RWPE2 (cell line): ENCODE measurements at regions not wholly inside any gene's neighbourhood (a gene's known extent, or its start where the extent isn't known, plus 50 kb on each side); places are given as distances from the start of the nearest gene placed in this dataset.
A peak's percentile ranks its signal among the peaks of the same experiment; 100 is the strongest.

Experiments used
- ATAC-seq: fragments of 200-7000 bp; cut with Tn5 transposase; 3 replicates; pipeline ENCODE4 v1.9.1; 2021; ENCODE audit warnings: low read depth
- DNase-seq: peaks from one replicate; pipeline ENCODE4 v3.0.0-alpha.2; 2020; ENCODE audit warnings: low spot score
- H3K27ac ChIP-seq: fragments of 450-650 bp; 2 replicates; pipeline ENCODE4 v1.5.1; 2017; ENCODE audit warnings: mild to moderate bottlenecking; ENCODE audit not compliant: poor library complexity, severe bottlenecking
- H3K27me3 ChIP-seq: fragments of 250-450 bp; sonication (Bioruptor Pico); 2 replicates; pipeline ENCODE4 v1.5.1; 2021; ENCODE audit warnings: mild to moderate bottlenecking, moderate library complexity; ENCODE audit not compliant: insufficient read depth, poor library complexity, severe bottlenecking
- H3K36me3 ChIP-seq: fragments of 250-450 bp; sonication (Bioruptor Pico); 2 replicates; pipeline ENCODE4 v1.5.1; 2020; ENCODE audit warnings: low read depth, mild to moderate bottlenecking, moderate library complexity
- H3K4me1 ChIP-seq: fragments of 250-450 bp; sonication (Bioruptor Pico); 2 replicates; pipeline ENCODE4 v1.5.1; 2021; ENCODE audit warnings: mild to moderate bottlenecking, moderate library complexity; ENCODE audit not compliant: insufficient read depth, poor library complexity, severe bottlenecking
- H3K4me3 ChIP-seq: fragments of 250-450 bp; sonication (Bioruptor Pico); 2 replicates; pipeline ENCODE4 v1.5.1; 2021; ENCODE audit warnings: mild to moderate bottlenecking, moderate library complexity; ENCODE audit not compliant: severe bottlenecking
- H3K9me3 ChIP-seq: fragments of 250-450 bp; sonication (Bioruptor Pico); 2 replicates; pipeline ENCODE4 v1.5.1; 2021; ENCODE audit warnings: mild to moderate bottlenecking, moderate library complexity; ENCODE audit not compliant: severe bottlenecking
- TF ChIP-seq, protein P1 (sequence below): fragments of 450-650 bp; IDR thresholded peaks from one replicate; pipeline ENCODE4 v1.5.1; 2017; ENCODE audit warnings: mild to moderate bottlenecking, moderate library complexity; ENCODE audit not compliant: poor library complexity, severe bottlenecking

DNA sequence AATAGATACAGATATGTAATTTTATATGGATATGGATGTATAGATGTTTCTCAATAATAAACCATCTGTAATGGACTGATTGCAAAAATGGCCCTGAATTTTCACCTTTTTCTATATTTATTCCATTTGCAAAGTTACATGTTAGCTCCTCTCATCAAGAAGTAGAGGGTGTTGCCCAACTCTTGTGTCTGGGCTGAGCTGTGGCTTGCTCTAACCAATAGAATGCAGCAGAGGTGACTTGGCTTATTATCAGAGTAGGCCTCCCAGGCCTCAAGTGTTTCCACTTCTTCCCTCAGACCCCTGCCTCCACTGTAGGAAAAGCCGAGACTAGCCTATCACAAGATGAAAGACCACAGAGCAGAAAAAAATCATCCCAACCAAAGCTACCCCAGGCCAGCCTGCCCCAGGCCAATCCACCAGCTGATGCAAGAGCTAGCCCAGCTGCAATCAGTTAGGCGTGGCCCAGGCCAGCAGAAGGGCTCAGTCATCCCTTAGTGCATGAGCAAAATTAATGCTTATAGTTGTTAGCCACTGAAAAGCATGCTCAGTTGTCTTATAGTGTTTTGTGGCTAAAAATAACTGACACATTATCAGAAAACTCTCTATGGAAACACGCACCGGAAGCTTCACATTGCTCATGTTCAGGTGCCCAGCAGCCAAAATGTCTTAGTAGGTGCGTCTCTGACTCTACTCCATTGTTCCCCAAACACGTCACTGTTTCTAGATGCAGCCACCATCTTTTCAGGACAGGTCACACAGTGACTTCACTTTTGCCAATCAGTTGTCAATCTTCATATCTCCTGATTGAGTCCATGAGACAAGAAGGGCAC is 464.0 kb downstream of the FBXO15 start:
- Histone ChIP-seq H3K4me1 (peaks cover 44% of the 10 kb centered on the region), H3K27ac (no peak overlapping the region)
- TF ChIP-seq, protein P1, sequence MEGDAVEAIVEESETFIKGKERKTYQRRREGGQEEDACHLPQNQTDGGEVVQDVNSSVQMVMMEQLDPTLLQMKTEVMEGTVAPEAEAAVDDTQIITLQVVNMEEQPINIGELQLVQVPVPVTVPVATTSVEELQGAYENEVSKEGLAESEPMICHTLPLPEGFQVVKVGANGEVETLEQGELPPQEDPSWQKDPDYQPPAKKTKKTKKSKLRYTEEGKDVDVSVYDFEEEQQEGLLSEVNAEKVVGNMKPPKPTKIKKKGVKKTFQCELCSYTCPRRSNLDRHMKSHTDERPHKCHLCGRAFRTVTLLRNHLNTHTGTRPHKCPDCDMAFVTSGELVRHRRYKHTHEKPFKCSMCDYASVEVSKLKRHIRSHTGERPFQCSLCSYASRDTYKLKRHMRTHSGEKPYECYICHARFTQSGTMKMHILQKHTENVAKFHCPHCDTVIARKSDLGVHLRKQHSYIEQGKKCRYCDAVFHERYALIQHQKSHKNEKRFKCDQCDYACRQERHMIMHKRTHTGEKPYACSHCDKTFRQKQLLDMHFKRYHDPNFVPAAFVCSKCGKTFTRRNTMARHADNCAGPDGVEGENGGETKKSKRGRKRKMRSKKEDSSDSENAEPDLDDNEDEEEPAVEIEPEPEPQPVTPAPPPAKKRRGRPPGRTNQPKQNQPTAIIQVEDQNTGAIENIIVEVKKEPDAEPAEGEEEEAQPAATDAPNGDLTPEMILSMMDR: no peak

GRCh38 chr18:73681912-73682311 is 465.7 kb downstream of the FBXO15 start:
- TF ChIP-seq, protein P1: no peak
- H3K4me1 ChIP-seq: peaks cover 50% of the 10 kb centered on the region
- no peak overlapping the region for H3K27ac ChIP-seq
- H3K9me3 ChIP-seq: no peaks in the 10 kb centered on the region
- H3K36me3 ChIP-seq: no peaks in the 10 kb centered on the region
- no peak overlapping the region for H3K4me3 ChIP-seq
- DNase-seq: no peak
- no peaks in the 10 kb centered on the region for H3K27me3 ChIP-seq
- ATAC-seq: no peak

More for the DNA sequence above, 464.0 kb downstream of the FBXO15 start:
- no peaks in the 10 kb centered on the region for H3K36me3 ChIP-seq
- no peaks in the 10 kb centered on the region for H3K9me3 ChIP-seq
- no peak for DNase-seq
- H3K27me3 ChIP-seq: no peaks in the 10 kb centered on the region
- peak; percentile 43; the same call in 1 of the 3 replicates for ATAC-seq
- no peak overlapping the region for H3K4me3 ChIP-seq

GRCh38 chr18:73681398-73681797 is 466.2 kb downstream of the FBXO15 start:
- no peaks in the 10 kb centered on the region for H3K27me3 ChIP-seq
- peaks cover 50% of the 10 kb centered on the region for H3K4me1 ChIP-seq
- DNase-seq: no peak
- no peak overlapping the region for H3K4me3 ChIP-seq
- TF ChIP-seq, protein P1: no peak
- H3K9me3 ChIP-seq: no peaks in the 10 kb centered on the region
- no peaks in the 10 kb centered on the region for H3K36me3 ChIP-seq
- no peak for ATAC-seq
- peak overlapping the region; percentile 86 for H3K27ac ChIP-seq

DNA sequence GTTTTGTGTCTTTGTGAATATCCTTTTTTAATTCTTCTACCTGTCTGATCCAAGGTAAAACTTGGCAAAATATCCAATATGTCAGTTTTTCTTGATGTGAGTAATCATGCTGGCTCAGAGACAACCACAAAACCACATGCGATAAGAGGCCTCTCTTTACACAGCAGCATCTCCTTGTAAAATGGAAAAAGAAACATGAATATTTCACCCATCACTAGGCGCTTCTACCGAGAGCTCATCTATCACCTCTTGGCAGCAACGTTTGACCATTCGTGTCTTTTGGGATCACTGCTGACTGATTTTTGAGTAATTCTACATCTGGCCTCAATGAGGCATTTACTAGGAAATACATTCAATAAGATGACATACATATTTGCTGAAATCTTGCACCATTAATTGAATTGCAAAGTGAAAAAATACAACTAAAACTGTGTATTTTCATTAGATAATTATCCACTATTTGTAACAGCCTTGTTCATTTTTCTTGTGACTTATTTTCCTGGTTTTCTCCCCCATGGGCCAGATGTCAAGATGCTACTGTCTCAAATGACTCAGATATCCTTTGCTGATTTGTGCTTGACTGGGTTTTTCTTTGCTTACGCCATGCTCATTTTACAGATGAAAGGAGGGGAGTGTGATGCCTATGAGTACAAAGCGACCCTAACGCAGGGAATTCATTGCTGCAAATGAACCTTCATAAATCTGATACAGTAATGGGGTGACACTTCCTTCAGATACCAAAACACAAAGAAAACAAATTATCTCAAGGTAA is 467.5 kb downstream of the FBXO15 start:
- H3K36me3 ChIP-seq: no peaks in the 10 kb centered on the region
- H3K27ac ChIP-seq: peak overlapping the region; percentile 86
- TF ChIP-seq, protein P1: no peak
- no peaks in the 10 kb centered on the region for H3K9me3 ChIP-seq
- H3K4me1 ChIP-seq: peaks cover 48% of the 10 kb centered on the region
- no peak for DNase-seq
- ATAC-seq: peak; percentile 90
- H3K27me3 ChIP-seq: no peaks in the 10 kb centered on the region
- H3K4me3 ChIP-seq: no peak overlapping the region

DNA sequence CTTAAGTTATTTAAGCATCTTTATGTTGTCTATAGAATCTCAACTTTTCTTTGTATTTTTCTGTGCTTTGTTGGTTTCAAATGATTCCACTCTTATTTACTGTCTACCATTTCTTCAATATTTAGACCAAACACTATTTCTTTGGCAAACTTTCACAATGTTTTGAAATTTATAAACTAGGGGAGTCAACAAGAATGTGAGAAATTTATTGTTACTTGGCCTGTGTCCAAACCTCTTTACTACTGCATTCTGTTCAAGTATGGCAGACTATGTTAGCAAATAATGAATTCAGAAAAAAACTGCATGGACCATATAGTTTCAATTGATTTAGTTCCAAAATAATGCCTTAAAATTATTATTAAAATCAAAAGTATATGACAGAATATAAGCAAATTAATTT is 470.2 kb downstream of the FBXO15 start:
- DNase-seq (no peak), ATAC-seq (no peak)
- no peak overlapping the region for H3K4me3 ChIP-seq
- H3K9me3 ChIP-seq: no peaks in the 10 kb centered on the region
- H3K36me3 ChIP-seq: no peaks in the 10 kb centered on the region
- H3K27ac ChIP-seq: no peak overlapping the region
- H3K27me3 ChIP-seq: no peaks in the 10 kb centered on the region
- TF ChIP-seq, protein P1: no peak
- peaks cover 27% of the 10 kb centered on the region for H3K4me1 ChIP-seq
